GM12865 (cell line): ENCODE measurements at regions not wholly inside any gene's neighbourhood (a gene's known extent, or its start where the extent isn't known, plus 50 kb on each side); places are given as distances from the start of the nearest gene placed in this dataset.

Source experiments
- DNase-seq: peaks from one replicate; pipeline ENCODE4 v3.0.0; 2010; ENCODE audit warnings: low read depth
- H3K4me3 ChIP-seq: 2 replicates; pipeline ENCODE4 v1.5.1; 2011; ENCODE audit warnings: mild to moderate bottlenecking, low read depth, low read length, control low read depth
- CTCF ChIP-seq: IDR thresholded peaks from 2 replicates; pipeline ENCODE4 v1.5.1; 2011; ENCODE audit warnings: low read length, control low read depth, low read depth, inconsistent platforms; ENCODE audit not compliant: insufficient read depth; ENCODE audit errors: missing control alignments

DNA sequence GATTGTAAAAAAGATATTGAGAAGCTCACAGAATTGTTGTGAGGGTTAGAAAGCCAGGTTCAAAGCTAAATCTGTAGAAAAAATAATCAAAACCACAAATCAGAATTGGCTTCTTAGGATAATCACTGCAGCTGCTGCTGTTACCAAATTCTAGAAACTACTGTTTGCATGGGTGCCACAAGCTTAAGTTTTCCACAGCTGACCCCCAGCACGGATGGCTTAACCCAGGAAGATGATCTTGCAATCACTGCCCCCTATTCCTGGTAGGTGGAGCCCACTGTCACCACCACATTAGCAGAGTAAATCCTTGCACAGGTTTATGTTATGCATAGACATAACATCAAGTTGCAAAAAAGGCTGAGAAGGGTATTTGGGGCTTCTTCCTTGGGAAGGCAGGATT is 877.8 kb upstream of the ADGRL2 start:
- no peak overlapping the region for H3K4me3 ChIP-seq
- no peak for DNase-seq
- no peak for TF ChIP-seq CTCF

DNA sequence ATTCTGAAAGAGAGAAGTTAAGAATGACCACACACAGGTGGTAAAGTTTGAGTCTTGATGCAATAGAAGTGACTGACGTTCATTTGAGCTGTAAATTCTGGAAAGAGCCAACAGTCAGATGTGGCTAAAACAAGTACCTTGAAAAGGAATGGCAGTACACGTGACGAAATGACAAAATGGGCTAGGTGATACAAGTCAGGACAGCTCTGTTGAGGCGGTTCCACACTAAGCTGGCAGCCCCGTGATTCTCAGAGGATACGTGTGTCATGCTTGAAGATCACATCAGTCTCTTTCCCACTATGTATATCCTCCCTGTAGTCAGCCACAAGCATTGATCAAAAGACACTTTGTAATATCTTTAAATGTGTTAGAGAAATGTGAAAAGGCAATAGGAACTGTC is 881.3 kb upstream of the ADGRL2 start:
- no peak for DNase-seq
- H3K4me3 ChIP-seq: no peak overlapping the region
- TF ChIP-seq CTCF: no peak

DNA sequence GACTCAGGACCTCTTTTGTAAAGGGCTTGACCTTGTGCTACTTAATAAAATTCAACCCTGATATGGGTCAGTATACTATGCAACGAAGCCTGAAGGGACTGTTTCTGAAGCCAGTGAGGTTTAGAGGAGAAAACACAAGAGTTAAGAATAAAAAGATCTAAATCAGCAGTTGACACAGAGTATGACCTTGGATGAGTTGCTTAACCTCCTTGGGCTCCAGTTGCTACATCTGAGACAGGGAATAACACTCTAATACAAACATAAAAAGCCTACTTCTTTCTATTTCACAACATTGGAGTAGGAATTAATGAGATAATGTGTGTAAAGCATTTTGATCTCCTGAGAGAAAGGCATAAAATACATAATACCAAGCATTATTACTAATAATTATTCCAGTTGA is 882.4 kb upstream of the ADGRL2 start:
- no peak for TF ChIP-seq CTCF
- no peak overlapping the region for H3K4me3 ChIP-seq
- DNase-seq: no peak

- DNase-seq: no peak
- TF ChIP-seq CTCF: no peak
- no peak overlapping the region for H3K4me3 ChIP-seq
Measured at GRCh38 chr1:80917826-80918225, 882.9 kb upstream of the ADGRL2 start.

GRCh38 chr1:80917225-80917624 is 883.5 kb upstream of the ADGRL2 start:
- no peak for DNase-seq
- TF ChIP-seq CTCF: no peak
- H3K4me3 ChIP-seq: no peak overlapping the region

DNA sequence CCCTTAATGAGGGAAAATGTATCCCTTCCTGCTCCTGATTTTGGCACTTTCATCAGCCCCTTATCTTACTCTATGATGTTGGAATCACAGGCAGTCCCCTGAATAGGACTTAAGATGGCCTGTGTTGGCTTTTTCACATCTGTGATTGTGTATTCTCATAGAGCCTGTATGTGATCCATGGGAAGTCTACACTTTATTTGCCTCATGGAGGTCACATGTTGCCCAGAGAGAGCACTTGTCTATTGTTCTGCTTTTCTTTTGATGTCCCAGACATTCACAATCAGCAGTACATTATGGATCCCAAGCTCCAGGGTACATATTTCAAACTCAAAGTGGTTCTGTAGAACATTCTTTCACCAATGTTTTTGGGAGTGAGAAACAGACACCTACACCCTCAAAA is 885.2 kb upstream of the ADGRL2 start:
- no peak for TF ChIP-seq CTCF
- H3K4me3 ChIP-seq: no peak overlapping the region
- no peak for DNase-seq

- TF ChIP-seq CTCF: no peak
- DNase-seq: no peak
- H3K4me3 ChIP-seq: no peak overlapping the region
Measured at GRCh38 chr1:80910426-80910825, 890.3 kb upstream of the ADGRL2 start.
